ENCODE measurements at regions not wholly inside any gene's neighbourhood (a gene's known extent, or its start where the extent isn't known, plus 50 kb on each side); places are given as distances from the start of the nearest gene placed in this dataset.

- POLR2A ChIA-PET: no interaction called here
- CTCF ChIA-PET: no interaction called here
- DNase-seq (ENCODE audit: extremely low spot score): no peak
- TF ChIP-seq, protein P1, sequence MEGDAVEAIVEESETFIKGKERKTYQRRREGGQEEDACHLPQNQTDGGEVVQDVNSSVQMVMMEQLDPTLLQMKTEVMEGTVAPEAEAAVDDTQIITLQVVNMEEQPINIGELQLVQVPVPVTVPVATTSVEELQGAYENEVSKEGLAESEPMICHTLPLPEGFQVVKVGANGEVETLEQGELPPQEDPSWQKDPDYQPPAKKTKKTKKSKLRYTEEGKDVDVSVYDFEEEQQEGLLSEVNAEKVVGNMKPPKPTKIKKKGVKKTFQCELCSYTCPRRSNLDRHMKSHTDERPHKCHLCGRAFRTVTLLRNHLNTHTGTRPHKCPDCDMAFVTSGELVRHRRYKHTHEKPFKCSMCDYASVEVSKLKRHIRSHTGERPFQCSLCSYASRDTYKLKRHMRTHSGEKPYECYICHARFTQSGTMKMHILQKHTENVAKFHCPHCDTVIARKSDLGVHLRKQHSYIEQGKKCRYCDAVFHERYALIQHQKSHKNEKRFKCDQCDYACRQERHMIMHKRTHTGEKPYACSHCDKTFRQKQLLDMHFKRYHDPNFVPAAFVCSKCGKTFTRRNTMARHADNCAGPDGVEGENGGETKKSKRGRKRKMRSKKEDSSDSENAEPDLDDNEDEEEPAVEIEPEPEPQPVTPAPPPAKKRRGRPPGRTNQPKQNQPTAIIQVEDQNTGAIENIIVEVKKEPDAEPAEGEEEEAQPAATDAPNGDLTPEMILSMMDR (IDR thresholded peaks at IDR 0.05; ENCODE audit: control extremely low read depth, extremely low read depth, low read depth, missing control alignments): no peak
These were observed 134.3 kb downstream of the BUD13 start for GRCh38 chr11:116638463-116638862.

DNA sequence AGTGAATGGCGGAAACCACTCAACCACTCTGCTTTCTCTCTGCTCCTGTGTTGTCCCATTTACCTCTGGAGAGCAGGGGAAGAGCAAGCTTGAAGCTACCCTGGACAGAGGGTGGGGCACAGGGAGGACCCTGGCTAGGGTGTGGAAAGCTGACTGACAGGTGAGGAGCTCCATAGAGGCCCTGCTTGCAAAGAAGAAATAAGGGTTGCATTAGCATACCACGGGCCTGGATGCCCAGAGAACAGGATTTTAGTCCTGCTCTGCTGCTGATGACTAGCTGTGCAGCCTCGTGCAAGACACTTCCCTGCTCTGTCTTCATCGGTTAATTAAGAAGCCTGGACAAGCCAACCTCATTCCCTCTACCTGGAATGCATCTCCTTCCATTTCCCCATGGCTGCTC, 135.0 kb downstream of the BUD13 start:
- CTCF ChIA-PET: no interaction called here

DNA sequence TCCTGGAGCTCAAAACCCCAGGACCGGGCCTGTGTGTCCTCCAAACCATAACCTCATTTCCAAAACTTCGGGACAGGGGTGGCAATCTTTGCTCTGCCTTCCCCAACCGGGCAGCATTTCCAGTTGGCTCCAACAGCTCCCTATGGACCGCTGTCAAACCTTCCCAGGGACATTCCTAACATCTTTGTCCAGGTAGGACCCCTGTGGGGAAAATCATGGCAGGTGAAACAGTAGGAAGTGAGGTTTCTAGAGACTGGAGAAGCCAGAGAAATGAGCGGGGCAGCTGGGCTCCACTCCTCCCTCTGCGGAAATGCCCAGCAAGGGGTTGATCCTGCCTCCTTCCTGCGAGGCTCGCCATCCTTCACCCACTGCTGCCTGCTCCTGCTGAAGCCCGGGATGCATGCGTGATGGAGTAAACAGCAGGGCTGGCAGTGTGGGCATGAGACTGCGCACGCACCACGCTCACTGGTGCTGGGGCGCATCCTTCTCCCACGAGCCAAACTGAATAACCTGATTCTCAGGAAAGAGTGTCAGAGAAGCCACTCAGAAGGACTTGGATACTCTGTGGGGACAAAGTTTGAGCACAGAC, 136.4 kb downstream of the BUD13 start:
- ChIA-PET POLR2A (no interaction called here), CTCF (no interaction called here)
- TF ChIP-seq, protein P1 (IDR thresholded peaks at IDR 0.05; ENCODE audit: control extremely low read depth, extremely low read depth, low read depth, missing control alignments): no peak
- DNase-seq (ENCODE audit: extremely low spot score): no peak

More for the DNA sequence above, 135.0 kb downstream of the BUD13 start:
- TF ChIP-seq, protein P1 (IDR thresholded peaks at IDR 0.05; ENCODE audit: control extremely low read depth, extremely low read depth, low read depth, missing control alignments): no peak
- POLR2A ChIA-PET: no interaction called here
- DNase-seq (ENCODE audit: extremely low spot score): no peak

GRCh38 chr11:116631201-116631600, 141.6 kb downstream of the BUD13 start:
- CTCF ChIA-PET: interaction anchor here (1.2 kb wide), 1 partner anchor 26 kb away, joined by 3 read pairs; no protein-coding TSS in a partner anchor
- POLR2A ChIA-PET: no interaction called here
- DNase-seq (ENCODE audit: extremely low spot score): no peak
- TF ChIP-seq, protein P1 (IDR thresholded peaks at IDR 0.05; ENCODE audit: control extremely low read depth, extremely low read depth, low read depth, missing control alignments): no peak

DNA sequence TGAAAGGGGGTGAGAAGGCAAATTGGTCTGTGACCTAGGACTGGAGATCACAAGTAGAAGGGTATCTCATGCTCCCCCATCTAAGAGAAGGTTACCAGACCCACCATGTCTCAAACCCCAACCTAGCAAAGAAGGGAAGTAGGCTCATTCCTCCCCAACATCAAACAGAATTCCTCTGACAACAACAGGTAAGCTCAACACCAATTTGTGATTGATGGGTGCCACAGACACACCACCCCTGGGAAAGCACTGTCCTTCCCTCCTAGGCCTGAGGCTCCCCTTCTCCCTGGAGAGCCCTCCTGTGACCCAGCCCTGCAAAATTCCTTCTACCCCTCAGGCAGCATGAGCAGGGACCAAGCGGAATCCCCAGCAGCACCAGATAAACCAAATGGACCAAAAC, 154.3 kb downstream of the BUD13 start:
- DNase-seq (ENCODE audit: extremely low spot score): no peak
- POLR2A ChIA-PET: no interaction called here
- CTCF ChIA-PET: no interaction called here
- TF ChIP-seq, protein P1 (IDR thresholded peaks at IDR 0.05; ENCODE audit: control extremely low read depth, extremely low read depth, low read depth, missing control alignments): no peak

GRCh38 chr11:116615211-116615865, 157.4 kb downstream of the BUD13 start:
- TF ChIP-seq, protein P1 (IDR thresholded peaks at IDR 0.05; ENCODE audit: control extremely low read depth, extremely low read depth, low read depth, missing control alignments): no peak
- ChIA-PET CTCF (no interaction called here), POLR2A (no interaction called here)
- DNase-seq (ENCODE audit: extremely low spot score): no peak

Measured in GM10248 (cell line).